ENCODE measurements at regions not wholly inside any gene's neighbourhood (a gene's known extent, or its start where the extent isn't known, plus 50 kb on each side); places are given as distances from the start of the nearest gene placed in this dataset.

DNA sequence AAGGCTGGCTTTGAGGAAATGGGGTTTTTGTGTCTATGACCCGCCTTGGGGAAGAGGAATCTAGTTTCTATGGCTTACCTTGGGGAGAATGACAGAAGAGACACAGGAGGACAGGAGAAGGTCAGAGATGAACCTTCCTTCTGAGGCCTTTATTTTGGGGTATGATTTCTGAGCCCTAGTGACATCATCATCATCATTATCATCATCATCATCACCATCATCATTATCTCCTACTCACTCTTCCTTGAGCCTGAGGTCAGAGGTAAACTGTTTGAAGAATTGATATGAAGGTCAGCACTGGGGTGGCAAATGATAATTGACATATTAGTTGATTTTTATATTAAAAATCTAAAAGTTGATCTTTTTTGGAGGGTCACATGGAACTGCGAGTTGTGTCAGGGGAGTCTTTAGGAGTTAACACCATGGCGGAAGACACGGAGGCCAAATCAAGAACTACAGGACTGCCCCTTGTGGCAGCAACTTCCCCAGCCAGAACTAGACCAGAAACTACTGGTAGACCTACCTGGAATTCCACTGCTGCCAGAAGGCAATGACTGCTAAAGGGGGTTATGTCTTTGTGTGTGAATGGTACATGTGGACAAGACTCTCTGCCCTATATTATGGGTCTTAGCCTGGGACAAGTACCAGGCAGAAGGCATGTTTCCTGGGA, 49.8 kb upstream of the WLS start:
- DNase-seq (ENCODE audit: low read depth, low spot score) (no peak), FAIRE-seq (no peak)
- no peaks in the 10 kb centered on the region for H3K27me3 ChIP-seq (ENCODE audit: control insufficient read depth, extremely low read depth, insufficient read depth, low read length)
- H3K9me1 ChIP-seq (ENCODE audit: control insufficient read depth, extremely low read depth, insufficient read depth, low read length): no peaks in the 10 kb centered on the region
- H3K4me1 ChIP-seq (ENCODE audit: control insufficient read depth, extremely low read depth, insufficient read depth, low read length): no peaks in the 10 kb centered on the region
- H4K20me1 ChIP-seq (ENCODE audit: control insufficient read depth, extremely low read depth, insufficient read depth, low read length): no peaks in the 10 kb centered on the region
- no peak overlapping the region for H2AFZ ChIP-seq (ENCODE audit: control insufficient read depth, low read length)
- H3K27ac ChIP-seq (ENCODE audit: control insufficient read depth, insufficient read depth, low read length): no peak overlapping the region
- H3K79me2 ChIP-seq (ENCODE audit: control insufficient read depth, insufficient read depth, low read length): no peaks in the 10 kb centered on the region
- H3K4me3 ChIP-seq (ENCODE audit: control insufficient read depth in 2 of 3, extremely low read depth in 1 of 3, insufficient read depth in 2 of 3, low read depth in 1 of 3, low read length in 3 of 3): no peak overlapping the region
- H3K9me3 ChIP-seq (ENCODE audit: control insufficient read depth, low read depth, low read length): no peaks in the 10 kb centered on the region
- H3K36me3 ChIP-seq (ENCODE audit: control insufficient read depth in 2 of 2, extremely low read depth in 1 of 2, insufficient read depth in 2 of 2, low read length in 2 of 2): no peaks in the 10 kb centered on the region
- no peak for TF ChIP-seq EZH2 (IDR thresholded peaks at IDR 0.05; ENCODE audit: low read length)
- TF ChIP-seq, protein P1, sequence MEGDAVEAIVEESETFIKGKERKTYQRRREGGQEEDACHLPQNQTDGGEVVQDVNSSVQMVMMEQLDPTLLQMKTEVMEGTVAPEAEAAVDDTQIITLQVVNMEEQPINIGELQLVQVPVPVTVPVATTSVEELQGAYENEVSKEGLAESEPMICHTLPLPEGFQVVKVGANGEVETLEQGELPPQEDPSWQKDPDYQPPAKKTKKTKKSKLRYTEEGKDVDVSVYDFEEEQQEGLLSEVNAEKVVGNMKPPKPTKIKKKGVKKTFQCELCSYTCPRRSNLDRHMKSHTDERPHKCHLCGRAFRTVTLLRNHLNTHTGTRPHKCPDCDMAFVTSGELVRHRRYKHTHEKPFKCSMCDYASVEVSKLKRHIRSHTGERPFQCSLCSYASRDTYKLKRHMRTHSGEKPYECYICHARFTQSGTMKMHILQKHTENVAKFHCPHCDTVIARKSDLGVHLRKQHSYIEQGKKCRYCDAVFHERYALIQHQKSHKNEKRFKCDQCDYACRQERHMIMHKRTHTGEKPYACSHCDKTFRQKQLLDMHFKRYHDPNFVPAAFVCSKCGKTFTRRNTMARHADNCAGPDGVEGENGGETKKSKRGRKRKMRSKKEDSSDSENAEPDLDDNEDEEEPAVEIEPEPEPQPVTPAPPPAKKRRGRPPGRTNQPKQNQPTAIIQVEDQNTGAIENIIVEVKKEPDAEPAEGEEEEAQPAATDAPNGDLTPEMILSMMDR (optimal IDR thresholded peaks at IDR 0.05 in 1 of 3, IDR thresholded peaks at IDR 0.05 in 1 of 3, conservative IDR thresholded peaks at IDR 0.05 in 1 of 3; ENCODE audit: extremely low read depth in 1 of 3, insufficient read depth in 2 of 3, low read length in 3 of 3): no peak
- no peak overlapping the region for H3K9ac ChIP-seq (ENCODE audit: control insufficient read depth, extremely low read depth, insufficient read depth, low read length)
- dilution Hi-C loops (cut with MboI; ENCODE audit: extremely low pct_ligation_motif_present, low sequenced_read_pairs): no loop called here
- no peak overlapping the region for H3K4me2 ChIP-seq (ENCODE audit: control insufficient read depth, extremely low read depth, insufficient read depth, low read depth, low read length)

Small RNA genes lying in the stretch of these regions (small RNA-seq; reads per million reads assigned to genes)
- 0 reads per million in 3 experiments for gene COX6B1P7 (ENCODE audit: insufficient read length in 3 of 3, low read depth in 3 of 3, low replicate concordance in 1 of 3)
